GM18517 (cell line): ENCODE measurements at regions not wholly inside any gene's neighbourhood (a gene's known extent, or its start where the extent isn't known, plus 50 kb on each side); places are given as distances from the start of the nearest gene placed in this dataset.
"Not testable (repeated sequence)": the region's sequence is repeated elsewhere in the genome, so short reads cannot be mapped to it uniquely, and the experiment has no call there.

Source experiments
- ATAC-seq: cut with Tn5 transposase; IDR thresholded peaks from one replicate; pipeline ENCODE4 v1.9.1; 2021; ENCODE audit warnings: mild to moderate bottlenecking, moderate library complexity; ENCODE audit not compliant: unreplicated experiment

- ATAC-seq, result no peak
Measured at GRCh38 chr16:22624800-22625533, 114.3 kb downstream of the NPIPB5 start.

DNA sequence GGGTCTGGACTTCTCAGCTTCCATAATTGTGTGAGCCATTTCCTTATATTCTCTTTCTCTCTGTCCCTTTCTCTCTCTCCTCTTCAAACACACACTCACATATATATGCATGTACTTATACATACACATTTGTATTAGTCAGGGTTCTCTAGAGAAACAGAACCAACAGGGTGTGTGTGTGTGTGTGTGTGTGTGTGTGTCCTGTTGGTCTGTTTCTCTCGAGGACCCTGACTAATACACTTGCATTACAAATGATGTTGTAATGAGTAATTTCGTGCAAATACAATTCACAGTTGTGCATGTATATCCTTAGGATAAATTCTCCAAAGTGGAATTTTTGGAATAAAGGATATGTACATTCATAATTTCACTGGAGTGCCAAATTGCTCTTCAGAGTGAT is 115.3 kb downstream of the NPIPB5 start:
- ATAC-seq, result no peak

DNA sequence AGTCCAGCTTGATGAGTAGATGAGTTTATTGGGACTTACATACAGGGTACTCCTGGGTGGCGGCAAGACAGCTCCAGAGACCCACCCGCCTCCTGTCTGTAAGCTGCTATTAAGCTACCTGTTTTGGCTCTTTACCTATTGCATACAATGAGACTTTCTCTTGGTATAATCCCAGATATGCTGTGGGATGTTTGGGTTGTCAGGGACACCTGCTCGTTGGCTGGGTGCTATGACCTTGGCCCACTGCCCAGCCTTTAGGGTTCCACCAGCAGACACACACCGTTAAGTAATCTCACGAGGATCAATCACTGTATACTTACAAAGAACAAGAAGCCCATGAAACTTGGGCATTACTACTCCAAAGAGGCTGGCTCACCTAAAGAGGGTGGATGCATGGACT is 116.4 kb downstream of the NPIPB5 start:
- ATAC-seq, result no peak

- no peak for ATAC-seq
Measured at GRCh38 chr16:22628994-22629393, 118.3 kb downstream of the NPIPB5 start.

DNA sequence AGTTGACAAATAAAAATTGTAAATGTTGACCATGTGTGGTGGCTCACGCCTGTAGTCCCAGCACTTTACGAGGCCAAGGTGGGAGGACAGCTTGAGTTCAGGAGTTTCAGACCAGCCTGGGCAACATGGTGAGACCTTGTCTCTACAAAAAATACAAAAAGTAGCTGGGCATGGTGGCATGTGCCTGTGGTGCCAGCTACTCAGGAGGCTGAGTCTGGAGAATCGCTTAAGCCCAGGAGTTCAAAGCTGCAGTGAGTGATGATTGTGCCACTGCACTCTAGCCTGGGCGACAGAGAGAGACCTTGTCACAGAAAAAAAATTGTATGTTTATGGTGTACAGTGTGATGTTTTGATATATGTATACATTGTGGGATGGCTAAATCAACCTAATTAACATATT is 119.6 kb downstream of the NPIPB5 start:
- no peak for ATAC-seq

GRCh38 chr16:22631264-22631663 is 120.6 kb downstream of the NPIPB5 start:
- no peak for ATAC-seq

GRCh38 chr16:22632606-22633005 is 121.9 kb downstream of the NPIPB5 start:
- no peak for ATAC-seq

DNA sequence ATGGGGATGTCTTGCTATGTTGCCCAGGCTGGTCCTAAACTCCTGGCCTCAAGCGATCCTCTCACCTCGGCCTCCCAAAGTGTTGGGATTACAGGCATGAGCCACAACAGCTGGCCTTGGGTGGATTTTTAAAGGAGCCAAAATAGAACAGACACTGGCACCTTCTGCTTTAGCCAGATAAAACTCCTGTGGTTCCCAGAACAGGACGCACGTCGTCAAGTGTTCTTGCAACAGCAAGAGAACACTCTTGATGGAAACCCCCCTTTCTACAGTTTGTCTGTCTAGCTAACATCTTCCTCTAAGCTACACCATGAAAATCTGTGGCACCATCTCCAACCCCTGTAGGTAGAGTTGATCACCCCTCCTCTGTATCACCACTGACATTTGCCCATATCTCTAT is 122.6 kb downstream of the NPIPB5 start:
- no peak for ATAC-seq

GRCh38 chr16:22633799-22634198 is 123.1 kb downstream of the NPIPB5 start:
- no peak for ATAC-seq

DNA sequence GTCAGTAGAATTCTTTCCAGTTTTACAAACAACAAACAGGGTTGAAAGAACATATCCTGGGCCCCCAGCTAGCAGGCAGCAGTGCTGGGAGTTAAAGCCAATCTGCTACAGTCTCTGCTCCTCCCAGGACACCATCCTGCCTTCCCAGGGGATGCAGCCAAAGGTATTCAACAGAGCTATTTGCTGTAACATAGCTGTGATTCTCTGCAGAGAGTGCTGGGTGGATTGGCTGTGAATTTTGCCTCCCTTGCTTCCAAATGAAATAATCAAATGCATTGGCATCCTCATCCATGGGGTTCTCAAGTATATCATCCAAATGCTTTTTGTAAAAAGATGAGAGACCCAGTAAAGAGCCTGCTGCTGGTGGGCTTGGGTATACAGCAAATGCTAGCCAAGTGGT is 124.3 kb downstream of the NPIPB5 start:
- no peak for ATAC-seq

DNA sequence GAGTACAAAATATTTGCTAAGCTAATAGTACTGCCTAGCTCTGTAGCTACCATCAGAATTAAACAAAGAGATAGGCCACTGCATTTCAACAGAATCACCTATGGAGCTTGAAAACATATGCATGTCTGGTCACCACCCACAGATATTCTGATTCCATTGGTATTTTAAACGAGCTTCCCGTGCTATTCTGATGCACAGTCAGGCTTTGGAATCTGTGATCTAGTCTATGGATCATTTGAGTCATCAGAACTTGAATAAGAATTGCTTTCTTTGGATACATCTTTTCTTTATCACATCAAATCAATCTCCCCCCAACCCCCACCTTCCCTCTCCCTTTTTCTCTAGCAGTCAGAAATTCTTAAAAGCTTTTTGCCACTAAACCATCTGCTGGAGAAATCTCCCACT is 124.7 kb downstream of the NPIPB5 start:
- no peak for ATAC-seq

DNA sequence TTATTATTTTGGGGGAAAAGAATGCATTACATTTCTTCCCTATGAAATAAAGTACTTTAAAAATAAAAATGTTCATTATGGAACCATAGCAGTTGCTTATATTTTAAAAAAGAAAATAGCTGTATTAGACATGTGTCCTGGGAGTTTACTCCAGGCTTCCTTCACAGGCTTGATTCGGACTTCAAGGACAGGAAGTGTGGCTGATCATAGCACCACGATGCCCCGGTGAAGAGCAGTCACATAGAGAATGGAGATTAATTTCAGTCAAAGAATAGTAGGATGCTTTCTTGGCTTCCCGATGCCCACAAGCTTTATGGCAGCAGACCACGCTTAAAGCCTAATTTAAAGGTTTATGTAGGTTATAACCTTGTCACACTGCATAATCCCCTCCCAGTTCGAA is 125.1 kb downstream of the NPIPB5 start:
- no peak for ATAC-seq

DNA sequence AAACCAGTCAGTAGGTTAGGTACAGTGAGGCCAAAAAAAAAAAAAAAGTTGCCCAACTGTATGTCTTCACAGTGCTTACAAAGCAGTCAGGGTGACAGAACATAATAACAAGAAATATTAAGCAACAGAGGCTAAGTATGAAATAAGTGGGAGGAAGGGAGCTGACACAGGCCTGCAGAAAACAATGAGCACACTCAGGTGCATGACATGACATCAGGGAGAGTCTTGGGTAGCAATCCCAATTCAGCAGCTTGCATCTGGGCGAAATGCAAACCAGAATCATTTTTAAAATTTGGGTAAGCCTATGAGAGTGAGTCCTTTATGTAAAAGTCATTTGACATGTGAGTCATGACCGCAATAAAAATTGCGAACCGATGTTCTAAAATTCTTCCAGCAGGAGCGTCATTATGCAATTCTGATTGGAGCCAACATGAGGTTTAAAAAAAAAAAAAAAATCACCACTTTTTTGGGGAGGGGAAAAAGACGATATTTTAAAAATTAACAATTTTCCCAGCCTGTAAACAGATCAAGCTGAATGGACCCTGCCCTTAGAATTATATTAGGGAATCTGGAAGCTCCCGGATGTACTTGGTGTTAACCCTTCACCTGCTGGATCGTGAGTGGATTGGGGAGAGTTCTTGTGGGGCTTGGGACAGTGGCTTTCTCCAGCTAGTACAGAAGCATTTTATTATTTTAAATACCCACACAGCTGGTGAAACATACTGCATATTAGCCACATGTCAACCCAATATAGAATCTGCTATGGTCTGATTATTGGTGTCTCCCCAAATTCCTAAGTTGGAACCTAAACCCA is 127.9 kb downstream of the NPIPB5 start:
- no peak for ATAC-seq

DNA sequence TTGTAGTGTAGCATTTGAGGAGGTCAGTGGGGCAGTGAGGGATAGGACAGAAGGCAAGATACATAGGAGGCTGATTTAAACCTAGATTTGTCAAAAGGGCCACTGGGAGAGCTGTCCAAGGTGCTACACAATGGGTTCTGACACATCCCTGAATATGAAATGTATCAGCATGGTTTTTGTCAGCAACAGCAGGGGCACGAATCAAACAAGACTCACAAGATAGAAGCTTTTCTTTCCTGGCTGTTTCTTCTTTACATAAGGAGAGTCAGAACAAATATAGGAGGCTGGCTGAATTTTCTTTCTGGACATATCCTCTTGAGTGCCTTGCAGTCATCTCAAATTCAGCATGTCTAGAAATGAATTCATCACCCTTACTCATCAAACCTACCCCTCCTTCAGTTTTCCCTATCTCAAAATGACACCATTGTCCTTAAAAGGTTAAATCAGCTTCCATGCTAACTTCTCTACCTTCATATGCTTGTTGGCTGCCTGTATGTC is 130.5 kb downstream of the NPIPB5 start:
- ATAC-seq, result no peak

GRCh38 chr16:22642416-22643088 is 131.9 kb downstream of the NPIPB5 start:
- ATAC-seq, result no peak

GRCh38 chr16:22643203-22643602 is 132.5 kb downstream of the NPIPB5 start:
- ATAC-seq, result not testable (repeated sequence)

GRCh38 chr16:22643886-22644285 is 133.2 kb downstream of the NPIPB5 start:
- ATAC-seq, result no peak

GRCh38 chr16:22645868-22646267 is 135.2 kb downstream of the NPIPB5 start:
- no peak for ATAC-seq

DNA sequence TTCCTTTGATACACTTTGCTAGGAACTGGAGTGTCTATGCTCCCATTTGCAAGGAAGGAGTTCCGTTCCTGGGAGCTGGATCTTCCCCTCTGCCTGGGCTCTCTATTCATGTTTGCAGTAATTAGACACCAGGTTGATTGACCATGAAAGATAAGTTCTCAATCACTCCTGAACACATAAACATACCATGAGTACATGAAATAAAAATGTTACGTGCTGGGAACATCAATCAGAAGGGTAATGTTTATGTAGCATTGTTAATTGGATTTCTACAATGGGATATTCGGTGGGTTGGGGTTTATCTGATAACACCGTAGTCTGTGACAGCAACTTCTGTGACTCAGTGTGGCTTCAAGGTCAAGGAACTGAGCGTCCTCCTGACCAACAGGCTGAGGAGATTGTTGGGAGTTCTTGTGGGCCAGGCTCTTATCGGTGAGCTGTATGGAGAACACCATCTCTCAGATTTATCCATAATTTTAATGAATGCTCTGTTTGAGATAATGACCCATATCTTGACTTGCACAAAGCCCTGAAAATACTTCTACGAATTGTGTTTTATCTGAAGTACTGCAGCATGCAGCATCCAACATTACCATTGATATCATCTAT is 136.4 kb downstream of the NPIPB5 start:
- no peak for ATAC-seq

DNA sequence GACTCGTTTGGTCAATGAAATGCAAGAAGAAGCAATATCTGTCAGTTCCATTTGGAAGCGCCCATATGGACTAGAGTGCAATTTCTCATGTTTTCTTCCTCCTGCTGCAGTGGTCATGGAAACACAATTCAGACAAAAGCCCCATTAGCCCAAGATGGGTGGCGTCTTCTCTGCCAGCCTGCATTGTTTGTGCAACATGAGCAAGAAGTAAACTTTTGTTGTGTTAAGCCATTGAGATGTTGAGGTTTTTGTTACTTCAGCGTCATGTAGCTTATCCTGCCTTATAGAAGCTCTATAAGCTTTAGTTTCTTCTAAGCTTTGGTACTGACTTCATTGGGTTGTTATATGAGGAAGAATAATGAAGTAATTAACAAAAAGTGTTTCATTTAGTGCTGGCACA is 137.4 kb downstream of the NPIPB5 start:
- ATAC-seq, result no peak

DNA sequence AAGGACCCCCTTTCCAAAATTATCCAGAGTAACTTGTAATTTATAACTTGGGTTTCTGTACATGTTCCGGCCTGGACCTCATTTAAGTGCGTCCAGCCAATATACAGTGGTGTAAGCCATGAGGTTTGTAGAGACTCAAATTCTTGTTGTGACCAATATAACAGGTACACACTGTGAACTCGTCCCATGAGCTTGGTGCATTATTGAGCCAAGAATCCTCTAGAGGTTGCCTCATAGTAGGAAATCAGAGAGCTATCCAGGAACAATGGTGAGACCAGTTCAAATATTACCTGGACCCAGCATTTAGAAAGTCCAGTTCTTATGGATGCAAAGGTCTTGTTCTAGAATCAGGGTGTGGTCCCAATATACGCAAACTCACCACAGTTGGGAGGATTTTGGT is 138.2 kb downstream of the NPIPB5 start:
- ATAC-seq, result no peak
